Retinal pigment epithelial cell (primary cell): ENCODE measurements at regions not wholly inside any gene's neighbourhood (a gene's known extent, or its start where the extent isn't known, plus 50 kb on each side); places are given as distances from the start of the nearest gene placed in this dataset.

Source experiments
- DNase-seq: peaks from one replicate; pipeline ENCODE4 v3.0.0-alpha.2; 2010; ENCODE audit warnings: low read depth
- H3K4me3 ChIP-seq: 2 replicates; pipeline ENCODE4 v1.5.1; 2011; ENCODE audit warnings: mild to moderate bottlenecking, low read length, control low read depth, moderate library complexity
- TF ChIP-seq, protein P1 (sequence below): conservative IDR thresholded peaks from 2 replicates; pipeline ENCODE4 v1.5.1; 2011; ENCODE audit warnings: low read depth, low read length, control low read depth, inconsistent platforms

- H3K4me3 ChIP-seq = no peak overlapping the region
- no peak for DNase-seq
- TF ChIP-seq, protein P1, sequence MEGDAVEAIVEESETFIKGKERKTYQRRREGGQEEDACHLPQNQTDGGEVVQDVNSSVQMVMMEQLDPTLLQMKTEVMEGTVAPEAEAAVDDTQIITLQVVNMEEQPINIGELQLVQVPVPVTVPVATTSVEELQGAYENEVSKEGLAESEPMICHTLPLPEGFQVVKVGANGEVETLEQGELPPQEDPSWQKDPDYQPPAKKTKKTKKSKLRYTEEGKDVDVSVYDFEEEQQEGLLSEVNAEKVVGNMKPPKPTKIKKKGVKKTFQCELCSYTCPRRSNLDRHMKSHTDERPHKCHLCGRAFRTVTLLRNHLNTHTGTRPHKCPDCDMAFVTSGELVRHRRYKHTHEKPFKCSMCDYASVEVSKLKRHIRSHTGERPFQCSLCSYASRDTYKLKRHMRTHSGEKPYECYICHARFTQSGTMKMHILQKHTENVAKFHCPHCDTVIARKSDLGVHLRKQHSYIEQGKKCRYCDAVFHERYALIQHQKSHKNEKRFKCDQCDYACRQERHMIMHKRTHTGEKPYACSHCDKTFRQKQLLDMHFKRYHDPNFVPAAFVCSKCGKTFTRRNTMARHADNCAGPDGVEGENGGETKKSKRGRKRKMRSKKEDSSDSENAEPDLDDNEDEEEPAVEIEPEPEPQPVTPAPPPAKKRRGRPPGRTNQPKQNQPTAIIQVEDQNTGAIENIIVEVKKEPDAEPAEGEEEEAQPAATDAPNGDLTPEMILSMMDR = no peak
These were observed 588.9 kb downstream of the ETS1 start for GRCh38 chr11:127998421-127998820.

DNA sequence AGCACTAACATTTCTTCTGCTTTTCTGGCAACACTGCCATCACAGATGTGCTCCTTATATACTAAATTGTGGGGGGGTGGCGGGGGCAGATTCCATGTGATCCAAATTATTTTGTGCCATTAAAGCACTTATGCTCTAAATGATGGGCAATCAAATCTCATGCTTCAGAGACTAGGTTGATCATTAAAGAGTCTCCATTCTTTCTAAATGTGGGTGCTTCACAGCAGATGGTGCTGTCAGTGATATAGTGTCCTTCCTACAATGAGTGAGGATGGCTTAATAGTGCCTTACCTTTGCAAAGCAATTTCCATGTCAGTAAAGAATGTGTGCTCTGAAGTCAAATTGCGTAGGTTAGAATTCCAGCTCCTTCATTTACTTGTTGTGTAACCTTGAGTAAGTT is 589.8 kb downstream of the ETS1 start:
- no peak overlapping the region for H3K4me3 ChIP-seq
- TF ChIP-seq, protein P1 = no peak
- DNase-seq = no peak

DNA sequence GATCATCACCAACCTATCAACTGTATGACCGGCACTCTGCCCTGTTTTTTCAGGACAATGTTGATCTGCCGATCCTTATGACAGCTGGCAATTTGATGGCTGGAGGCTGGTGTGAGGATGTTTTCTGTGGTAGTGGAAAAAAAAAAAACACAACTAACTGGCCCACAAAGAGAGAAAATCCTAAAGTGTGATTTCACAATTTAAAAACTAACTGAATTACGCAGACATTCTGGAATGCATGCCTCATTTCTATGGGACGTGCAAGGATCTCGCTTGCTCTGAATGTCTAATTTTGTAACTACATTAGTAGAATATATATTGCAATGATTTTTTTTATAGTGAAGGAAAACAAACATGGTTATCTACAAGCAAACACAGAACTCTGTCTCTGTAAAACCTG is 590.5 kb downstream of the ETS1 start:
- DNase-seq = no peak
- H3K4me3 ChIP-seq = no peak overlapping the region
- TF ChIP-seq, protein P1 = no peak

GRCh38 chr11:127995921-127996320 is 591.4 kb downstream of the ETS1 start:
- TF ChIP-seq, protein P1 = no peak
- no peak for DNase-seq
- H3K4me3 ChIP-seq = no peak overlapping the region

DNA sequence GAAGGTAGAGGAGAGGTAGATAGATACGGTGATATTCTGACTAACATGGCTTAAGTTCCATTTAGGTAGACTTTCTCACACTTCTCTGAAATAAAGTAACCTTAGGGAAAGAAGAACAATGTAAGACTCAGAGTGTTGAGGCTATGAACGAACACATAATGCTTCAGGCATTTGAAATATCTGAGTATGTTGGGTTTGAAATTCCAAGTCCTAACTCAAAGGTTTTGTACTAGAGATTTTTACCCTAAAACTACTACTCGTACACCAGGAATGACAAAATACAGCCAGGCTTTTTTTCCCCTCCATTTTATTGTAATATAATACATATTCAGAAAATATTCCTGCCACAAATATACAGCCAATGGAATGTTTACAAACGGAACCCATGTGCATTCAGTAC is 592.6 kb downstream of the ETS1 start:
- no peak overlapping the region for H3K4me3 ChIP-seq
- TF ChIP-seq, protein P1 = no peak
- peak; percentile 73 for DNase-seq

GRCh38 chr11:127993788-127994187 is 593.6 kb downstream of the ETS1 start:
- TF ChIP-seq, protein P1 = peak; percentile 23
- H3K4me3 ChIP-seq = no peak overlapping the region
- DNase-seq = no peak

DNA sequence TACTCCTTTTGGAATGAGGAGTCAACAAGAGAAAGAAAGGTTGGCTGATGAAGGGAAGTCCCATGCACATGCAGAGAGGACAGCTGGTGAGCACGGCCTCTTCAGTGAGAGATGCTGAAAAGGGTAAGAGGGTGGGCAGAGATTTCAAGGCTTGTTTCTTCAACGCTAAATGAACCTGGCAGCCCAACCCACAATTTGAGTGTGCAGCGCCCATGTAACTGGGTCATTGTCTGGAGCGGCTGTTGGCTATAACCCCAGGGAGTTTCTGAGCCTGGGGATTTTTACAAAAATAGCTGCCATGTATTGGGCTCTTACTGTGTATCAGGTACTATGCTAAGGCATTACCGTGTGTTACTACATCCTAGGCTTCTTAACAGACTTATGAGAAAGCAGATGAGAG is 594.1 kb downstream of the ETS1 start:
- H3K4me3 ChIP-seq = no peak overlapping the region
- DNase-seq = no peak
- TF ChIP-seq, protein P1 = no peak
